H1 (cell line): ENCODE measurements at regions not wholly inside any gene's neighbourhood (a gene's known extent, or its start where the extent isn't known, plus 50 kb on each side); places are given as distances from the start of the nearest gene placed in this dataset.

ENCODE experiments used
- ASH2L ChIP-seq: fragments of 200-600, 300-600 bp; sonication (generic); IDR thresholded peaks from one replicate; pipeline ENCODE4 v1.7.1; 2017; ENCODE audit warnings: low read length
- BACH1 ChIP-seq: IDR thresholded peaks from 2 replicates; pipeline ENCODE4 v1.6.1; 2012; ENCODE audit warnings: low read length, improper control_type of control experiment
- CHD1 ChIP-seq: IDR thresholded peaks from 2 replicates; pipeline ENCODE4 v1.6.1; 2012; ENCODE audit warnings: low read depth, low read length, improper control_type of control experiment
- FOSL1 ChIP-seq: IDR thresholded peaks from 2 replicates; pipeline ENCODE4 v1.6.1; 2011; ENCODE audit warnings: mild to moderate bottlenecking, low read depth, low read length, moderate library complexity; ENCODE audit not compliant: insufficient read depth
- HDAC2 ChIP-seq, 2 experiments: fragments of 300-600 bp in 1 of 2; sonication (generic) in 1 of 2; IDR thresholded peaks; 2 replicates each; pipeline ENCODE4 v1.6.1; 2011 to 2012; ENCODE audit warnings: low read depth in 2 of 2, low read length in 2 of 2, mild to moderate bottlenecking in 2 of 2, moderate library complexity in 2 of 2, borderline replicate concordance in 1 of 2, inconsistent platforms in 1 of 2
- TCF12 ChIP-seq: IDR thresholded peaks from 2 replicates; pipeline ENCODE4 v1.6.1; 2011; ENCODE audit warnings: low read depth, mild to moderate bottlenecking, low read length
- YY1 ChIP-seq: IDR thresholded peaks from 2 replicates; pipeline ENCODE4 v1.6.1; 2011; ENCODE audit warnings: low read depth, mild to moderate bottlenecking, low read length
- TF ChIP-seq, protein P1 (sequence below): fragments of 300-600 bp; sonication (generic); IDR thresholded peaks from 2 replicates; pipeline ENCODE4 v1.7.1; 2012; ENCODE audit warnings: low read length, moderate library complexity, mild to moderate bottlenecking, inconsistent platforms; ENCODE audit not compliant: insufficient replicate concordance

GRCh38 chr20:63086421-63087235 is 79.9 kb upstream of the BHLHE23 start (continued):
- no peak for TF ChIP-seq CHD1
- no peak for TF ChIP-seq ASH2L
- TF ChIP-seq BACH1 = no peak
- no peak for TF ChIP-seq FOSL1
- no peak for TF ChIP-seq HDAC2 (IDR thresholded peaks at IDR 0.05; ENCODE audit: borderline replicate concordance in 1 of 2, low read depth in 2 of 2, low read length in 2 of 2)
- no peak for TF ChIP-seq YY1
- TF ChIP-seq, protein P1, sequence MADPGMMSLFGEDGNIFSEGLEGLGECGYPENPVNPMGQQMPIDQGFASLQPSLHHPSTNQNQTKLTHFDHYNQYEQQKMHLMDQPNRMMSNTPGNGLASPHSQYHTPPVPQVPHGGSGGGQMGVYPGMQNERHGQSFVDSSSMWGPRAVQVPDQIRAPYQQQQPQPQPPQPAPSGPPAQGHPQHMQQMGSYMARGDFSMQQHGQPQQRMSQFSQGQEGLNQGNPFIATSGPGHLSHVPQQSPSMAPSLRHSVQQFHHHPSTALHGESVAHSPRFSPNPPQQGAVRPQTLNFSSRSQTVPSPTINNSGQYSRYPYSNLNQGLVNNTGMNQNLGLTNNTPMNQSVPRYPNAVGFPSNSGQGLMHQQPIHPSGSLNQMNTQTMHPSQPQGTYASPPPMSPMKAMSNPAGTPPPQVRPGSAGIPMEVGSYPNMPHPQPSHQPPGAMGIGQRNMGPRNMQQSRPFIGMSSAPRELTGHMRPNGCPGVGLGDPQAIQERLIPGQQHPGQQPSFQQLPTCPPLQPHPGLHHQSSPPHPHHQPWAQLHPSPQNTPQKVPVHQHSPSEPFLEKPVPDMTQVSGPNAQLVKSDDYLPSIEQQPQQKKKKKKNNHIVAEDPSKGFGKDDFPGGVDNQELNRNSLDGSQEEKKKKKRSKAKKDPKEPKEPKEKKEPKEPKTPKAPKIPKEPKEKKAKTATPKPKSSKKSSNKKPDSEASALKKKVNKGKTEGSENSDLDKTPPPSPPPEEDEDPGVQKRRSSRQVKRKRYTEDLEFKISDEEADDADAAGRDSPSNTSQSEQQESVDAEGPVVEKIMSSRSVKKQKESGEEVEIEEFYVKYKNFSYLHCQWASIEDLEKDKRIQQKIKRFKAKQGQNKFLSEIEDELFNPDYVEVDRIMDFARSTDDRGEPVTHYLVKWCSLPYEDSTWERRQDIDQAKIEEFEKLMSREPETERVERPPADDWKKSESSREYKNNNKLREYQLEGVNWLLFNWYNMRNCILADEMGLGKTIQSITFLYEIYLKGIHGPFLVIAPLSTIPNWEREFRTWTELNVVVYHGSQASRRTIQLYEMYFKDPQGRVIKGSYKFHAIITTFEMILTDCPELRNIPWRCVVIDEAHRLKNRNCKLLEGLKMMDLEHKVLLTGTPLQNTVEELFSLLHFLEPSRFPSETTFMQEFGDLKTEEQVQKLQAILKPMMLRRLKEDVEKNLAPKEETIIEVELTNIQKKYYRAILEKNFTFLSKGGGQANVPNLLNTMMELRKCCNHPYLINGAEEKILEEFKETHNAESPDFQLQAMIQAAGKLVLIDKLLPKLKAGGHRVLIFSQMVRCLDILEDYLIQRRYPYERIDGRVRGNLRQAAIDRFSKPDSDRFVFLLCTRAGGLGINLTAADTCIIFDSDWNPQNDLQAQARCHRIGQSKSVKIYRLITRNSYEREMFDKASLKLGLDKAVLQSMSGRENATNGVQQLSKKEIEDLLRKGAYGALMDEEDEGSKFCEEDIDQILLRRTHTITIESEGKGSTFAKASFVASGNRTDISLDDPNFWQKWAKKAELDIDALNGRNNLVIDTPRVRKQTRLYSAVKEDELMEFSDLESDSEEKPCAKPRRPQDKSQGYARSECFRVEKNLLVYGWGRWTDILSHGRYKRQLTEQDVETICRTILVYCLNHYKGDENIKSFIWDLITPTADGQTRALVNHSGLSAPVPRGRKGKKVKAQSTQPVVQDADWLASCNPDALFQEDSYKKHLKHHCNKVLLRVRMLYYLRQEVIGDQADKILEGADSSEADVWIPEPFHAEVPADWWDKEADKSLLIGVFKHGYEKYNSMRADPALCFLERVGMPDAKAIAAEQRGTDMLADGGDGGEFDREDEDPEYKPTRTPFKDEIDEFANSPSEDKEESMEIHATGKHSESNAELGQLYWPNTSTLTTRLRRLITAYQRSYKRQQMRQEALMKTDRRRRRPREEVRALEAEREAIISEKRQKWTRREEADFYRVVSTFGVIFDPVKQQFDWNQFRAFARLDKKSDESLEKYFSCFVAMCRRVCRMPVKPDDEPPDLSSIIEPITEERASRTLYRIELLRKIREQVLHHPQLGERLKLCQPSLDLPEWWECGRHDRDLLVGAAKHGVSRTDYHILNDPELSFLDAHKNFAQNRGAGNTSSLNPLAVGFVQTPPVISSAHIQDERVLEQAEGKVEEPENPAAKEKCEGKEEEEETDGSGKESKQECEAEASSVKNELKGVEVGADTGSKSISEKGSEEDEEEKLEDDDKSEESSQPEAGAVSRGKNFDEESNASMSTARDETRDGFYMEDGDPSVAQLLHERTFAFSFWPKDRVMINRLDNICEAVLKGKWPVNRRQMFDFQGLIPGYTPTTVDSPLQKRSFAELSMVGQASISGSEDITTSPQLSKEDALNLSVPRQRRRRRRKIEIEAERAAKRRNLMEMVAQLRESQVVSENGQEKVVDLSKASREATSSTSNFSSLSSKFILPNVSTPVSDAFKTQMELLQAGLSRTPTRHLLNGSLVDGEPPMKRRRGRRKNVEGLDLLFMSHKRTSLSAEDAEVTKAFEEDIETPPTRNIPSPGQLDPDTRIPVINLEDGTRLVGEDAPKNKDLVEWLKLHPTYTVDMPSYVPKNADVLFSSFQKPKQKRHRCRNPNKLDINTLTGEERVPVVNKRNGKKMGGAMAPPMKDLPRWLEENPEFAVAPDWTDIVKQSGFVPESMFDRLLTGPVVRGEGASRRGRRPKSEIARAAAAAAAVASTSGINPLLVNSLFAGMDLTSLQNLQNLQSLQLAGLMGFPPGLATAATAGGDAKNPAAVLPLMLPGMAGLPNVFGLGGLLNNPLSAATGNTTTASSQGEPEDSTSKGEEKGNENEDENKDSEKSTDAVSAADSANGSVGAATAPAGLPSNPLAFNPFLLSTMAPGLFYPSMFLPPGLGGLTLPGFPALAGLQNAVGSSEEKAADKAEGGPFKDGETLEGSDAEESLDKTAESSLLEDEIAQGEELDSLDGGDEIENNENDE = no peak
- no peak for TF ChIP-seq TCF12
